ENCODE measurements at regions not wholly inside any gene's neighbourhood (a gene's known extent, or its start where the extent isn't known, plus 50 kb on each side); places are given as distances from the start of the nearest gene placed in this dataset.
A peak's percentile ranks its signal among the peaks of the same experiment; 100 is the strongest.

DNA sequence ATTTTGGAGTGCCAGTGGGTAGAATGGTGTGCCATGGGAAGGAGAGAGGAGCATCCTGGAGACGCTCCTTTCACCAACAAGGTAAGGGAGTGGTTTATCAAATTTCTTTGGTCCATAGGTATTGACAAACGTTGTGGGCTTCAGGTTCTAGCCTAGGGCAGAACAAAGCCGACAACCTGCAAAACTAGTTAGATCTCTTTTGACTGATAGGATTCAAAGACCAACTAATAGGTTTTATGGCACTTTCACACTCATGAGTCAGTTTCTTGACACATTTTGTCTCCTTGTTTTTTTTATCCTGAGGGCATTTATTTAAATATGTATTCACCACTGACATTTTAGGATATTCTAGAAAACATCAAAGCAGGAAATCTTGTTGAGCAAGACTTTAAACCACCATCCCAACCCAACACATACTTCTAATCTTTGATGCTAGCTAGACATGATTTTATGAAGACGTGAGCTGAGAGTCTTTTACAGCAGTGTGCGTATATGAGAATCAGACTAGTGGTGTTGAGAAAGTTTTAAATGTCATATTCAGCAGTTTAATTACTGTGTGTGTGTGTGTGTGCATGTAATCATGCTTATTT lies 370.4 kb upstream of the HSF2 start:
- 84 to 85% (median 85%) methylated on average over 5 of the region's 5 CpGs for WGBS, 4 donors
- H3K4me1 ChIP-seq, result peaks cover 0 to 8% (median 0%) of the 10 kb centered on the region in 12 donors
- no peak for DNase-seq
- no peaks in the 10 kb centered on the region for H3K27me3 ChIP-seq
- H3K4me3 ChIP-seq, result no peak overlapping the region
- no peaks in the 10 kb centered on the region for H3K9me3 ChIP-seq
- intact Hi-C loops (cut with DNase I), result loop anchor here in 2 of 10 donors (5.0 to 10.0 kb wide), 2 partner anchors 172 to 444 kb away; no protein-coding TSS in a partner anchor
- TF ChIP-seq, protein P1, sequence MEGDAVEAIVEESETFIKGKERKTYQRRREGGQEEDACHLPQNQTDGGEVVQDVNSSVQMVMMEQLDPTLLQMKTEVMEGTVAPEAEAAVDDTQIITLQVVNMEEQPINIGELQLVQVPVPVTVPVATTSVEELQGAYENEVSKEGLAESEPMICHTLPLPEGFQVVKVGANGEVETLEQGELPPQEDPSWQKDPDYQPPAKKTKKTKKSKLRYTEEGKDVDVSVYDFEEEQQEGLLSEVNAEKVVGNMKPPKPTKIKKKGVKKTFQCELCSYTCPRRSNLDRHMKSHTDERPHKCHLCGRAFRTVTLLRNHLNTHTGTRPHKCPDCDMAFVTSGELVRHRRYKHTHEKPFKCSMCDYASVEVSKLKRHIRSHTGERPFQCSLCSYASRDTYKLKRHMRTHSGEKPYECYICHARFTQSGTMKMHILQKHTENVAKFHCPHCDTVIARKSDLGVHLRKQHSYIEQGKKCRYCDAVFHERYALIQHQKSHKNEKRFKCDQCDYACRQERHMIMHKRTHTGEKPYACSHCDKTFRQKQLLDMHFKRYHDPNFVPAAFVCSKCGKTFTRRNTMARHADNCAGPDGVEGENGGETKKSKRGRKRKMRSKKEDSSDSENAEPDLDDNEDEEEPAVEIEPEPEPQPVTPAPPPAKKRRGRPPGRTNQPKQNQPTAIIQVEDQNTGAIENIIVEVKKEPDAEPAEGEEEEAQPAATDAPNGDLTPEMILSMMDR (IDR thresholded peaks at IDR 0.05), result no peak
- no peak for TF ChIP-seq POLR2A (IDR thresholded peaks at IDR 0.05)
- no peaks in the 10 kb centered on the region for H3K36me3 ChIP-seq
- H3K27ac ChIP-seq, result no peak overlapping the region
- no peak for ATAC-seq

DNA sequence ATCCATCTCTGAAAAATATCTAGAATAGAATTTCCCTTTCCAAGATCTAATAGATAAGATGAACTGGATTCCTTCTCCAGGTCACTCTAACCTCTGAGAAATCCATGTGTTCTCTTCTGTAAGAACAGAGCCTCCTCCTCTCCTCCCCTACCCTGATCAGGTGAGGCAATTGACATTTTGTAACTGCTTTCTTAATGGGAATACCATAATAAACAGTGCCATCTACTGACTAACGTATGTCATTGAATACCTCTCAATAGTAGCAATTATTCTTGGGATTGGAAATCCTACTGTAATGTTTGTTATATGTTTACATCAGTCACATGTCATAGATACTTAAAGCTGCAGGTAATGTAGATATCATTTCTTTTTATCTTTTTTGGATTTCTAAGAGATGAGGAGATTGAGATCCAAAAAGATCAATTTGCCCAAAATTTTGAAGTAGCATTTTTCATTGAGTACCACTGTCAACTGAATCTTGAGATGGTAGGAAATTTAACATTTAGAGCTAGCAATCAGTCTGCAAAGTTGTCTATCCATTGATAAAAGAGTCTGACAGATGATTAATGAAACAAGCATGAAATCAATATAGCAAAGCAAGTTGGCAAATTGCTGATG lies 365.8 kb upstream of the HSF2 start:
- Histone ChIP-seq H3K27me3 (no peaks in the 10 kb centered on the region), H3K9me3 (no peaks in the 10 kb centered on the region), H3K4me1 (peaks cover 0 to 8% (median 0%) of the 10 kb centered on the region in 12 donors), H3K27ac (peak overlapping the region in 3 of 12 donors; percentile 6 to 30 (median 9)), H3K36me3 (no peaks in the 10 kb centered on the region), H3K4me3 (no peak overlapping the region)
- DNase-seq, result no peak
- ATAC-seq, result peak; percentile 71 to 90 (median 86)
- no peak for TF ChIP-seq POLR2A (IDR thresholded peaks at IDR 0.05)
- TF ChIP-seq, protein P1 (IDR thresholded peaks at IDR 0.05), result peak; percentile 48 to 77 (median 63)
- intact Hi-C loops (cut with DNase I), result loop anchor here (1.0 to 10.0 kb wide), 14 partner anchors 149 to 979 kb away; partner anchors contain the start of genes GJA1 (in 3 of the 10) and TBC1D32 (in 1 of the 10)
- 0 to 3% (median 0%) methylated on average over 1 of the region's 1 CpG for WGBS, 4 donors

DNA sequence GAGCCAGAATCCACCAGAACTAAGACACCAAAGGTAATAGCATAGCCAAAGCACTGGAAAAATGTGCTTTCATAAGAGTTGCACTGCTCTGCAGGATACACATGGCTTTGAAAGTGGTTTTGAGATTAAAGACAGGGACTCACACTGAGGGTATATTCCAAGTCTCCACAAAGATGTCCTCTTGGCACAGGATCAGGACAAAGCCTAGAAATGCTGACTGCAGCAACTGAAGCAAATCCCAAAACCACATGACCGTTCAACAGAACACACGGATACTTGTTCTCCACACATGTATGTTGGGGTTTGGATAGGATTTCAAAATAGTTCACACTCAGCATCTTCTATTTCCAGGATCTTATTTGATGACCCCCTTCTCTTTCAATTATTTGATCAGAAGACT lies 364.3 kb upstream of the HSF2 start:
- Histone ChIP-seq H3K27ac (no peak overlapping the region), H3K4me1 (peaks cover 0 to 8% (median 0%) of the 10 kb centered on the region in 12 donors), H3K4me3 (no peak overlapping the region), H3K36me3 (no peaks in the 10 kb centered on the region), H3K9me3 (peaks cover 0 to 6% (median 0%) of the 10 kb centered on the region in 12 donors), H3K27me3 (no peaks in the 10 kb centered on the region)
- DNase-seq, result no peak
- no peak for ATAC-seq
- 73 to 79% (median 75%) methylated on average over 2 of the region's 2 CpGs for whole genome bisulfite sequencing, 4 donors
- TF ChIP-seq, protein P1 (IDR thresholded peaks at IDR 0.05), result no peak
- TF ChIP-seq POLR2A (IDR thresholded peaks at IDR 0.05), result no peak
- intact Hi-C loops (cut with DNase I), result loop anchor here in 7 of 10 donors (2.0 to 10.0 kb wide), 6 partner anchors 150 to 980 kb away; partner anchors contain the start of gene TBC1D32 (in 1 of the 7)

DNA sequence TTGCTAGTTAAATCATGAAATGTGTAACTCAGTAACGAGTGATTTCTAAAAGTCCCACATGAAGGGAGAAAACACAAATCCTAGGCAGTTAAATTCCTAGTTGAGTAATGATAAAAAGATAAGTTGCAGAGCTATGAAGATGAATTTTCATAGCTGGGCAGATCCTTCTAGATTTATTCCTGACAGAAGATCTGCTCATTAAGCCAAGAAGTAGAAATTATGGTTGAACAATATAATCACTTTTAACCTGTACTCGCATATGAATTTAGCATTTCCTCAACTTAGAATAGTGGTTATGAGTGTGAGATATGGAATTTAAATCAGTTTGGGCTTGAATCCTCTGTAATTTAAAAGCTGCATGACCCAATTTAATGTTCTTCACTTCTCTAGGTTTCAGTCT lies 359.2 kb upstream of the HSF2 start:
- no peak for ATAC-seq
- H3K27me3 ChIP-seq, result no peaks in the 10 kb centered on the region
- intact Hi-C loops (cut with DNase I), result loop anchor here in 1 of 10 donors (5.0 kb wide), 1 partner anchor 142 kb away; no protein-coding TSS in a partner anchor
- H3K36me3 ChIP-seq, result no peaks in the 10 kb centered on the region
- H3K4me3 ChIP-seq, result no peak overlapping the region
- 92 to 97% (median 93%) methylated on average over 2 of the region's 2 CpGs for WGBS, 4 donors
- no peak overlapping the region for H3K27ac ChIP-seq
- TF ChIP-seq, protein P1 (IDR thresholded peaks at IDR 0.05), result no peak
- TF ChIP-seq POLR2A (IDR thresholded peaks at IDR 0.05), result no peak
- H3K9me3 ChIP-seq, result peaks cover 0 to 6% (median 0%) of the 10 kb centered on the region in 12 donors
- H3K4me1 ChIP-seq, result peaks cover 0 to 17% (median 3%) of the 10 kb centered on the region in 12 donors
- no peak for DNase-seq

Data from heart left ventricle (tissue), 16 donors.